DOHH2 (cell line): ENCODE measurements at regions not wholly inside any gene's neighbourhood (a gene's known extent, or its start where the extent isn't known, plus 50 kb on each side); places are given as distances from the start of the nearest gene placed in this dataset.

Experiments used
- CTCF ChIP-seq: fragments of 200-600 bp; sonication (generic); IDR thresholded peaks from one replicate; pipeline ENCODE4 v1.5.1; 2014; ENCODE audit warnings: antibody characterized with exemption, mild to moderate bottlenecking, low read depth, low read length; ENCODE audit not compliant: poor library complexity, severe bottlenecking
- EZH2phosphoT487 ChIP-seq: fragments of 200-600 bp; sonication (generic); IDR thresholded peaks from 2 replicates; pipeline ENCODE4 v1.6.1; 2017; ENCODE audit warnings: borderline replicate concordance, mild to moderate bottlenecking, antibody characterized with exemption, low read length, moderate library complexity, mixed read lengths

- no peak for TF ChIP-seq EZH2phosphoT487
- no peak for TF ChIP-seq CTCF
Measured at GRCh38 chr6:139722530-139722929, 348.1 kb upstream of the CITED2 start.
